ENCODE measurements at regions not wholly inside any gene's neighbourhood (a gene's known extent, or its start where the extent isn't known, plus 50 kb on each side); places are given as distances from the start of the nearest gene placed in this dataset.

DNA sequence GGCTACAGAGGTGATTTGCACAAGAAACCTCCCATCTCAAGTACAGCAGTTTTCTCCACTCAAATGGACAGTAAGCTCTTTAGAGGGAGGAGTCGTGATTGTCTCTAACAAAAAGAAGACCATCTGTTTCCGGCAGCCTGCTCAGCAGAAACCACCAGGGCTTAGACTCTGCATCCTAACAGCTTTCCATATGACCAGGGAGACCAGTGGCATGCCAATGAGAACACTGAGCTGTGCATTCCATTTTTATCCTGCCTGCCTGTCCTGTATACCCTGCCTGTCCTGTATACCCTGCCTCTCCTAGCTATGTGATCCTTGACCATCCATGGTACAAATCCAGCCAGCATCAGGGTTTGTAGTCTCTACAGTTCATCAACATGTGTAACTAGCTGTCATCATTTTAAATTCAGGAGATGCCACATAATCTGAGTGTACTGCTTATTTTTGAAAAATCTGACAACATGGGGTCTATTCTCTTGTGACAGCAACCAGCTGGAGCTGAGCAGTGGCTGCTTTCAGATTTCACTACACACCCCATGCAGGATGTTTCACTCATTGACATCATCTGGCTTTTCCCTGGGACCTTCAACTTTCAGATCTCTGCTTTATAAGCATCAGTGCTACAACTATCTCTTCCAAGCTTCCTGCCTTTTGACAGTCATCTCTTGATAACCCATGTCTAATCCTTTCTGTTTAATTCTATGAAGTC lies 50.5 kb upstream of the POU2AF2 start:
- no peak for DNase-seq (ENCODE audit: extremely low read depth in 1 of 2, low read depth in 1 of 2)

DNA sequence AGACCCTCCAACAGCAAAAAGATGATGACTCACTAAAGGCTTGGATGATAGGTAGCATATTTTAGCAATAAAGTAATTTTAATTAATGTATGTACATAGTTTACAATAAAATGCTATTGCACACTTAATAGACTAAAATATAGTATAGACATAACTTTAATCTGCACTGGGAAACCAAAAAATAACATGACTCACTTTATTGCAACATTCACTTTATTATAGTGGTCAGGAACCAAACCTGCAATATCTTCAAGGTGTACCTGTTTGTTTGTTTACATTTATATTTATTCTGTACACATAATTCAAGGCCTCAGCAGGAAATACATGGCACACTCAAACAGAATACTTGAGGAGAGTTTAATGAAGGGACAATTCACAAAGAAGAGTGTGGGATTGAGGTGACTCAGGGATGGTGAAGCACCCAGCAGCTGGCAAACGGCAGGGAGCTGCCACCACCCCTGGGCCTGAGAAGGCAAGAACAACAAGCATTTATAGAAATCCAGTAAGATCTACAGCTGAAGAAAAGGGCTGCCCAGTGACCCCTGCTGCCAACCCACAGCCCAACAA lies 51.5 kb upstream of the POU2AF2 start:
- no peak for DNase-seq (ENCODE audit: extremely low read depth in 1 of 2, low read depth in 1 of 2)

DNA sequence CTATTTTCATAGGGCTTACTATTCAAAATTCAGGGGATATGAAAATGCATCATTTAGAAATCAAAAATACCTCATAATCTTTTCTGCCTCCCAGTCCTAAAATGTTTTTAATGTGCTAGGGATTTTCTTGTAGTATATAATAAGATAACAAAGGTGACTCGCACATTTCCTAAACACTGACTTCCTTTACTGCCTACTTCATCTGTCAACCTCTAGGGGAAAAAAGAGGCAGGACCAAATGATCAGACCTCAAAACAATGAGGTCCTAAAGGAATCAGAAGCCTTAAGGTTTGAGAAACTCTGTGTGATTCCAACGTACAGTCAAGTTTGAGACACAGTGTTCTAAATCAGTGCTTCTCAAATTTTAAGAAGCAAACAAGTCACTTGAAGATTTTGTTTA lies 56.1 kb upstream of the POU2AF2 start:
- DNase-seq (ENCODE audit: extremely low read depth in 1 of 2, low read depth in 1 of 2): no peak

DNA sequence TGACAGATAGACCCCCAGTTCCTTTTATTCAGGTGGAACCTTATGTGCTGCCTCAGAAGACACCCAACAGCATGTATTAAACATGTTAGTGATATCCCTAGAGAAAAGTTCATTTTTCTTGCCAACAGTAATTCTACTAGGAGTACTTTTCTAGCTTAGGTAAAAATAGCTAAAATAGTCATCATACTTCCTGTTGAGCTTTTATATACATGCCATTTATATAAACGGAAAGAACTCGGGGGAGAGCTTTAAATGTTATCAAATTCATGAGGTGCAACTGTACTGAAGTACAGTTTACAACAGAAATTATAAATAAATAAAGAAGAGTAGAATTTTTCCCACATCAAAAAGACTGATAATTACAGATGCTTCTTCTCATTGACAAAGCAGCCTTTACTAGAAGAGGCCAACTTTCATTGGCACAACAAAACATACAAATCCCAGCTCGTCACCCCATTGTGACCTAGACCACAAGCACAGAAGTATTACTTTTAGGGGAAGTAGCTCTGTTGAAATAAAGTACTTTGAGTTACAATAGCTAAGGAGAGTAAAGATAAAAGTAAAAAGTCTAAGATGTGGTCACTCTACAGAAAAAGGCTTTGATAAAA lies 59.1 kb upstream of the POU2AF2 start:
- no peak for DNase-seq (ENCODE audit: extremely low read depth in 1 of 2, low read depth in 1 of 2)

DNA sequence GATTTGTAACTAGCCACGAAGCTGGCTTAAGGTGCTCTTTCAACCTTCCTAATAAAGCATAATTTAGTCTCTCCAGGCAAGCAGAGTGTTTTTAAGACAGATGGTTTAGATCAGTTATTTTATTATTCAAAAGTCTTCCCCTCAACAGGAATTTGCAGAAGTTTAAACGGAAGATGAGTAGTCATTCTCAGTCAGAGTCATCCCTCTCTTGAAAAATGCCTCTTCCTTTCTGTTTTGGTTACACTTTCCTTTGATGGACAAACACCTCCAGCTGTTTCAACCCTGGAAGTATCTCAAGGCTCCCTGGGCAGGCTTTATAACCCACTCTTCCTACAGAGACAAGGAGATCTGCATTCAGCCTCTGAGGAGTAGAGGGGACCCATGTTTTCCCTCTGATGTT lies 60.3 kb upstream of the POU2AF2 start:
- DNase-seq (ENCODE audit: extremely low read depth in 1 of 2, low read depth in 1 of 2): no peak

DNA sequence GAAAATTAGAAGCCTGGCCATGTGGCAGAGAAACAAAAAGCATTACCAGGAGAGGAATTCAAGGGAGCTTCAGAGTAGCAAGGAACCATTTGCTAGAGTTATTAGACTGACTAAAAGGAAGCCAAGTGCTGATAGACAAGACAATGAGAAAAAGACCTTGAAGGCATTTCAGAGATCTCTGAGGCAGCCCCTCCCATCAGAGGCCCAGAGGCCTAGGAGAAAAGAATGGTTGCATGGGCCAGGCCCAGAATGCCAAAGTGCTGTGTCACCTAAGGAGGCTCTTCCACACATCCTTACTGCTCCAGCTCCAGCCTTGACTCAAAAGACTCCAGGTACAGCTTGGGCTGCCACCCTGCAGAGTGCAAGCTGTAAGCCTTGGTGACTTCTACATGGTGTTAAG lies 61.8 kb upstream of the POU2AF2 start:
- no peak for DNase-seq (ENCODE audit: extremely low read depth in 1 of 2, low read depth in 1 of 2)

DNA sequence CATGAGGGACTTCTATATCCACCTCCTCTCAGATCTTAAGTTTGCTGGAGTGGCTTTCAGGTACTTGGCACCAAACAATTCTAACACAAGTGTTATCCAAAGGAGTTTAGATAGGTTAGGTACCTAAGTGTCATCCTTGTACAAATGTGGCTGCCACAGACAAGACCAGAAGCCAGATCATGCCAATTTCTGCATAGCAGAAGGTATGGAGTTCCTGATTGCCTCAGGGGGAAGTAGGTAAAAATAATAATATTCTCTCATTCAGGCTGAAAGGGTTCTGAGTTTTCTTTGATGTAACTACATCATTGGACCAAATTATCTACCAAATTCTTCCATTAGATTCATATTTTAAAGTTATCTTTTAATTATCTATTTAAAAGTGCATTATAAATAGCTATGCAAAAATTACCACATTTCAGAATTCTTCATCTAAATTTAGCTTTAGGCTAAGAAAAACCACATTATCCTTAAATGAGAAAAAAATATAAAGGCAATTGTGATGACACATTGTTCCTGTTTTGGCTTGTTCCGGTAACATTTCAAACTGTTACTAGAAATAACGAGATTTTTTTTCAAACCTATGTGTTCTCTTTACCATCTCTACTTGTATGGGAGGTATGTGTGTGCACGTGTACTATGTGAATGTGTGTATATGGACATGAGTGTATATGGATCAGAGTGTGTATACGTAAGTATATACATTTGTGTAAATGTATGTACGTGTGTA lies 66.2 kb upstream of the POU2AF2 start:
- no peak for DNase-seq (ENCODE audit: extremely low read depth in 1 of 2, low read depth in 1 of 2)

DNA sequence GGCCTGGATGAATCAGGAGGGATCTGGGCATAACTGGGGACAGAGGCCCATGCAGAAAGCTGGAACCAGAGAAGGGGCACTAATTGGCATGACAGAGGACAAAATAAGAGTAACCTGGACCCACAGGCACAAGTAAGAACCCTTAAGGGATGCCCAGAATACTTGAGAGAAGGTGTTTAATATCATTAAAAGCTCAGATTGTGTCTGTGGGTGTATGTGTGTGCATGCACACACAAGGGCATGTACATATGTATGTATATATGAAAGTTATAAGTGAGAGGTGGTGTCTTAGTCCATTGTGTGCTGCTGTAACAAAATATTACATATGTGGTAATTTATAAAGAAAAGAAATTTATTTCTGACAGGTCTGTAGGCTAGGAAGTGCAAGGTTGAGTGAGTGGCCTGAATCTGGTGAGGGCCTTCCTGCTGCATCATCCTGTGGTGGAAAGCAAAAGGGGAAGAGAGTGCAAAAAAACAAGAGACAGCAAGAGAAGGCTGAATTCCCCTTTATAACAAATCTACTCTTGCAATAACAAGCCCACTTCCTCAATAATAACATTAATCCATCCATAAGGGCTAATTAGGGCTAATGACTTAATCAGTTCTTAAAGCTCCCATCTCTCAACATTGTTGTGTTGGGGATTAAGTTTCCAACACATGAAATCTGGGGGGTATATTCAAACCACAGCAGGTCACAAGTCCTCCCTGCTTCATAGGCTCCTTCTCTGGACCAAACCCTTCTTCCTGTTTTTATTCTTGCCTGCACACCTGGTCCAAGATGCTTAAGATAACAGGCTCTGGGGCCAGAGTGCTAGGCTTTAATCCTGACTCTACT lies 68.3 kb upstream of the POU2AF2 start:
- no peak for DNase-seq (ENCODE audit: extremely low read depth in 1 of 2, low read depth in 1 of 2)

DNA sequence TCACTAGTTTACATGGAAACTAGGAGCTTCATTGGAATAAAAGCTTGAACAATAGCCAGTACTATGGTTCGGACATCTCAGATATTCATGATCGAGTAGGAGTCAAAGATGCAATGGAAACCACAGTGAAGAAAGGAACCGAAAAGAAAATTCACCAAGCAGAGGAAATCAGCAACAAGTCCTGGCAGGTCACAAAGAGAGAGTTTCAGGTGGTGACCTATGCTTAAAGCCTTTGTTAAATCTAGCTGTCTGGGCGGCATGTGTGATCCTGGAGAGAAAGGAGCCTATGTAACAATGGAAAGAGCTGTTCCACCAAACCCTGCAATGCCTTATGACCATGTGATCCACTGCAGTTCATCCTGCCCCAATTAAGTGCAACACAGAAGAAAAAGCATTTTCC lies 68.9 kb upstream of the POU2AF2 start:
- no peak for DNase-seq (ENCODE audit: extremely low read depth in 1 of 2, low read depth in 1 of 2)

DNA sequence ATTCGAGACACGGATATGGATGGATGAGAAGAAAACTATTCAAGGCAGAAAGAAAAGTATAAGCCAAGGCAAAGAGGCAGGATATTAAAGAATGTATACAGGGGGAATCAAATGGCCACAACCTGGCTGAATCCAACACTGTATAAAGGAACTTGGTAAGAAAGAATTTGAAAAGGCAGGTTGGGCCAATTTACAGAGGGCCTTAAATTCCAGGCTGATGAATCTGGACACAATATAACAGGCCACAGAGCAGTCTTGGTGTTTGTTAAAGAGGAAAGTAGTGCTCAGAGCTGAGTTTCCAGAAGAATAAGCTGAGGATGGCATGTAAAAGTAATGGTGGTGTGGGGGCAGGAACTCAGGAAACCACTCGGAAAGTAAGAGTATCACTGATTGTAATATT lies 72.3 kb upstream of the POU2AF2 start:
- DNase-seq (ENCODE audit: extremely low read depth in 1 of 2, low read depth in 1 of 2): no peak

DNA sequence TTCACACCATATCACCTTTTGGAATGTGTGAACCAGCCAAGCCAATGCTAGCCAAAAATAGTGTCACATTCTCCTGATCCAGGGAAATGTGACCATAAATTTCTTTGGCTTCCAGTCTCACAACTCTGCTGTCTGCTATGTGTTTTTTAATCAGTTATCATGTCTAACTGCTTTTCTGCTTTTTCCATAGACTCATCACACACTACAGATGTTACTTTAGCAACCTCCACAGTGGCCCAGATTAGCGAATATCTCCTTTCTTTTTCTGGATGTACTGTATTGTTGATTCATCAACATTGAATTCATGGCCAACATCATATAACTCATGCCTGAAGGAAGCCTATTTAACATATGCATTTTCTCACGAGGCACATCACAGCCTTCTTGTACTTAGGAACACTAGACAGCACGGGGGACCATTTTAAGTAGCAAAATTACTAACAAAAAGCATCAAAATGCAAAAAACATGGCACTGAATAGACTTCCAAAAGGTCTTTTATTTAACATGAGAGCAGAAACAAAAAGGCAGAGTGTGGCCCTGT lies 73.1 kb upstream of the POU2AF2 start:
- no peak for DNase-seq (ENCODE audit: extremely low read depth in 1 of 2, low read depth in 1 of 2)

DNA sequence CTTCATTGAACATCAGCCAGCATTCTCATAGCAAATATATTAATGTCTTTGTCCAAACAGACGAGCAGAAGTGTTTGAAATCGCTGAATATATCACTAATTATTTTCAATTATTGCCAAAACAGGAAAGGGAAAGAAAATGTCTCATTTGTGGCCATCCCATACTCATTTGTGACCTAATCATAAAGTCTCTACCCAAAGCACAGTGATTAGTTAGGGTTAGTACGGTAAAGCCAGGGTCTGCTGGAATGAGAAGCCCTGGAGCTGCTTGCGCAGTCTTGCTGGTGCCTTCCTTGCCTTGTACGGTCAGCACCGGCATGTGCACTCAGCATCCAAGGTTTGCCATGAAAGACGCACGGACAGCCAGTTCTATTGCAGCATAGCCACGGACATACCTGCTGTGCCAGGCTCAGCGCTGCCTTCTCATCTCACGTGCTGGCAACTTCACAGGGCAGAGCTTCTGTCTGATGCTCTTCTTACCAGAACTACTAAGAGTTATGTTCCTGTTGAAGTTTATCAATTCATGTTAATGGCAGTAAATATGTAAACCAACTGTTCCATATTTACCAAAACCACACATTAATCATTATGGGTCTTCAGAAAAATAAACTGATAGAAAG lies 74.7 kb upstream of the POU2AF2 start:
- no peak for DNase-seq (ENCODE audit: extremely low read depth in 1 of 2, low read depth in 1 of 2)

DNA sequence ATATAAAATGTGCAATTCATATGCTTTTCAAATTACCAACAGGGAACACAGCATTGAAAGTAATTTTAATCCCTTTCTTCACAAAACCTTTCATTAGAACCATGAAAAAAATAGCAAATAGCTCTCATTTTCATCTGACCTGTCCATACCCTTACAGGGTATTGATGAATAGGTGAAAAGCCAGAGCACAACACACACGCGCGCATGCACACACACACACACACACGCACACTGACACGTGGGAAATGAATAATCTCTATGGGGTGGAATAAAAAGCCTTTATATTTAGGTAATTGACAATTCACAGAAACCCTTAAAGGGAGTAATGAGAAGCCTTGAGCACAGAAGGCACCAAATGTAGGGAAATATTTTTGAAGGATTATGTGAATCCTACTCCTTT lies 76.2 kb upstream of the POU2AF2 start:
- DNase-seq (ENCODE audit: extremely low read depth in 1 of 2, low read depth in 1 of 2): no peak

DNA sequence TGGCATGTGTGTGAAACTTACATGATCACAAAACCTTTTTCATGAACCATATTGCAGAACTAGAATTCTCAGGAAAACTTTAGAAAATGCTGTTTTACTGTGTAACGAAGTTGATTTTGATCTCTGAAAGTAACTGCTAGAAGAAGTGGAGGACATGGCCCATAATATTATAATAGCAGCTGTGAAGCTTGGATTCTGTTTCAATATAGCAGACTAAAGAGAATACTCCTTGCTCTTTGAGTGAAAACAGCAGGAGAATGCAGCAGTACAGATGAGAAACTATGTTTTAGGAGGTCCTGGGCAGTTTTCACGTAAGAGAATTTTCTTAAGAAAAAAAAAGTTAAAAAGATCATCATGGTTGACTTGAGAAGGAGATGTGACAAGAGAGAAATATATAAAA lies 76.7 kb upstream of the POU2AF2 start:
- no peak for DNase-seq (ENCODE audit: extremely low read depth in 1 of 2, low read depth in 1 of 2)

DNA sequence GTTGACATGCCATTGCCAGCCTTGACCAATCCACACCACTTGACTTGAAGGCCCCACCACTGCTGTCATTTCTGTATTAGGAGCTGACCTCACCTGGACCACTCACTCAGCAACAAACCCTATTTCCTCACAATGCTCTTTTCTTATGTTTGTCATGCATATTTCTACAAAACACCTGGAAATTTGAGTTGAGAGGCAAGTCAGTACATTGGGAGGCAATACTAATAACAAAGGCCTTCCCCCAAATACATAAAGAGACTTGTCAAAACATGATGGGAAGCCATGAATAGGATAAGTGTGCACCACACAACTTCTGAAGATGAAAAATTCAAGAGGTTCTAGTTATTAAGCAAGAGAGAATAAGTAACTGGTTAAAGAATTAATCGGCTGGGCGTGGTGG lies 77.9 kb upstream of the POU2AF2 start:
- DNase-seq (ENCODE audit: extremely low read depth in 1 of 2, low read depth in 1 of 2): no peak

DNA sequence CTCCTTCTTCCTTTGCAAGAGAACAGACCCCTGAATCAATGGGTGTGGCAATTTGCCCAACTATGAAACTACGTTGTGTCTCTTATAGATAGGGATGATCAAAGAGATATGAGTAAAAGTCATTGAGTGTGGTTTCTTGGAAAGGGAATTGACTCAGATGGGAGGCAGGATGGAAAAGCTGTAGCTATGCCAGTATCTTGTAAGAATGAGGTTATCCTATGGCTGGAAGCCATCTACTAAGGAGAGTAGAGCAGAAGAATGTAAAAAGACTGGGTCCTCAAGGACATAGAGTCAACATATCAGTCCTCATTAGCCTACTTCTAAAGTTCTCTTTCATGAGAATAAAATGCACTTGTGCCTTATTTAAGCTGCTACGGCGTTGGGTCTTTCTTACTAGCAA lies 78.9 kb upstream of the POU2AF2 start:
- DNase-seq (ENCODE audit: extremely low read depth in 1 of 2, low read depth in 1 of 2): no peak

DNA sequence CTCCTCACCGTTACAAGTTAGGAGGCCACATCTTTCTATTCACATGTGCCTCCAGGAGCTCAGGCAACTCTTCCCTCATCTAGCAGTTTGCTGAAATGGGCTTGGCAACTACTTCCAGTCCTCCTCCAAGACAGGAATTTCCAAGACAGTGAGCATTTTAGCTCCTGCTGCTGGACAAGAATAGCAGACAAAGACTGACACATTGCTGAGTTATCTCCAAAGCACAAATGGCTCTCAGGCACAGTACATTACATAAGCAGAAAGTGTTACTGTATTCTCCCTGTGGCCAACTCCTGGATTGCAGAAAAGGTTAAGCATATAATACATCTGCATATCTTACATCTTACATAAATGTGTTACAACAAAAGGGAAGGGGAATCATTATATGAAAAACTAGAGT lies 83.2 kb upstream of the POU2AF2 start:
- no peak for DNase-seq (ENCODE audit: extremely low read depth in 1 of 2, low read depth in 1 of 2)

DNA sequence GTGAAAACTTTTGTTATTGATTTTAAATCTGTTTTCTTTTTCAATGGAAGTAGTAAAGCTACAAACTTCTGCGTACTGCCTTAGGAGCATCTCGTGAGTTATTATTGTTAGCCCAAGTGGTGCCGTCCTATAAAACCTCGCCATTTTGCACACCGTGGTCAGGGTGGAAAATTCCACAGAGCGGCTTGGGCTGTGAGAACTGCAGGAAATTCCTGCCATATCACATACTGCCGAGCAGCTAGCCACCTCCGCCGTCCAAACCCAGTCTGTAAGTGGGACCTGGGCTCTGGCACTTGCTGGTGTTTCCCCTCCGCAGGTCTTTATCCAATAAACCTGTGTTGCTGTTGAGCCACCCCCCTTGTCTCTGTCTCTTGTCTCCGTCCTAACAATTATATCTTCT lies 88.0 kb upstream of the POU2AF2 start:
- DNase-seq (ENCODE audit: extremely low read depth in 1 of 2, low read depth in 1 of 2): no peak

DNA sequence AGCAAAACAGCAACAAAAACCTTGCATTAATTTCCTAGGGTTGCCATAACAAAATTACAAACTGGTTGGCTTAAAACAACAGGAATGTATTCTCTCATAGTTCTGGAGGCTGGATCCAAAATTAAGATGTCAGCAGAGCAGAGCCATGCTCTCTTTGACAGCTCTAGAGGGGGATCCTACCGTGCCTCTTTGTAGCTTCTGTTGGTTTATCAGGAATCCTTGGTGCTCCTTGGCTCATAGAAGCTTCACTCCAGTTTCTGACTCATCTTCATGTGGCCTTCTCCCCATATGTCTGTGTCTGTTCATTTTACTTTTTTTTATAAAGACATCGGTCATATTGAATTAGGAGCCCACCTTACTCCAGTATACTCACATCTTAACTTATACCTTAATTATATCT lies 90.5 kb upstream of the POU2AF2 start:
- no peak for DNase-seq (ENCODE audit: extremely low read depth in 1 of 2, low read depth in 1 of 2)

DNA sequence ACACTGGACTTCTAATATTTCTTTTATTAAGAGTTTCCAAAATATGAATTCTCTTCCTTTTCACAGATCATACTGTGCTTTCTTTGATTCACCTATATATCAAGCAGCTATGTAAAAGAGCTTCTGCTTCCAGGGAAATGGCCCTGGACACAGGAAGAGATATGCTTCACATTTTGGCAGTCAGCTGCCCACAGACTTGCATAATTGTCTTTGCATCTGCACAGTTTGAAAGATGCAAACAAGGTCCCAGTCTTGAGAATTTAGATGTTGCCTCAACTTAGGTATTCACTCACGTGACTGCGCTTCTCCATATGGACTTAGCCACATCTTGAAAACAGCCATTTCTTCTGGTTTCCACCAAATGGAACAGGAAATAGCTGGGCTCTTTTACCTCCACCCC lies 92.3 kb upstream of the POU2AF2 start:
- DNase-seq (ENCODE audit: extremely low read depth in 1 of 2, low read depth in 1 of 2): no peak
